GM12892 (cell line): ENCODE measurements at regions not wholly inside any gene's neighbourhood (a gene's known extent, or its start where the extent isn't known, plus 50 kb on each side); places are given as distances from the start of the nearest gene placed in this dataset.
A peak's percentile ranks its signal among the peaks of the same experiment; 100 is the strongest.
"Not testable (repeated sequence)": the region's sequence is repeated elsewhere in the genome, so short reads cannot be mapped to it uniquely, and the experiment has no call there.

Experiments
- DNase-seq: peaks from one replicate; pipeline ENCODE4 v3.0.0; 2011; ENCODE audit not compliant: insufficient read length
- FAIRE-seq: peaks from 2 replicates; lab custom pipeline; 2011; peaks lifted over from hg19 to GRCh38; lab: Jason Lieb, UNC
- POLR2A ChIP-seq: IDR thresholded peaks from 2 replicates; pipeline ENCODE4 v1.6.1; 2011; ENCODE audit warnings: low read depth, low read length, control low read depth
- POLR2AphosphoS5 ChIP-seq: IDR thresholded peaks from 2 replicates; pipeline ENCODE4 v1.6.1; 2011; ENCODE audit warnings: low read depth, low read length, control low read depth
- TAF1 ChIP-seq: IDR thresholded peaks from 2 replicates; pipeline ENCODE4 v1.6.1; 2011; ENCODE audit warnings: low read depth, mild to moderate bottlenecking, control low read depth, low read length, borderline replicate concordance

DNA sequence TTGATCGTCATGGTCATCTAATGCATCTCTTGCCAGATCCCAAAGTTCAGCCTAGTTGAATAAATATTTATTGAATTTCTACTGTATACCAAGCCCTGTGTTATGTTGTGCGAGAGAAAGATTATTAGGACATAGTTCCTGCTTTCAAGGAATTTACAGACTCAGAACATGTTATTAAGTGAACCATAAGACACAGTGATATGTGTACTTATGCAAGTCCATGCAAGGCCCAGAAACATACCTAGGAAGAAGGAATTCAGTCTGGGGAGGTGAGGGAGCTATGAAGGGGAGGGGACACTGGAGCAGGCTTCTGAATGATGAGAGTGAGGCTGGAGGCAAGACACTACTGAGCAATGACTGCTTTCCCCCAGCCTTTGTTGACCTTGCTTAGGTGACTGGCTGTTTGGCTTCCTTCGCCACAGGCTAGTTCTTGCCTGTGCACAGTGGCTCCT is 81.4 kb downstream of the ACAA2 start:
- TF ChIP-seq TAF1 (no peak), POLR2A (no peak)
- FAIRE-seq: no peak
- no peak for DNase-seq

DNA sequence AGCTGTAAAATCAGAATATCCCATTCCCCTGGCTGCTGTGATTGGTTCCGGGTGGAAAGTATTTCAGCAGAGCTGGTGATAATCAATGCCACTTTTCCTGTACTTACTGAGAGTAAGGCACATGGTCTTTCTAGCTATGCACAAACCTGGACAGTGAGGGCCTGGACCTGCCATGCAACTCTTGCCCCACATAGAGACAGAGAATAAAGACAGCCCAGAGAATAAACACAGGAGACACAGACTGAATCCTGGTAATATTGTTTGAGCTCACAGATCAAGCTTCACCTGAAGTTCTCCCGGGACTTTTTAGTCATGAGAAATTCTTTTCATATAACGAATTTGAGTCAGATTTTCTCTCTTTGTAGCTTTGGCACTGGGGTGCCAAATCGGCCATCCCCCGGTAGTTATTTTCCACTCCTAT is 81.9 kb downstream of the ACAA2 start:
- no peak for FAIRE-seq

DNA sequence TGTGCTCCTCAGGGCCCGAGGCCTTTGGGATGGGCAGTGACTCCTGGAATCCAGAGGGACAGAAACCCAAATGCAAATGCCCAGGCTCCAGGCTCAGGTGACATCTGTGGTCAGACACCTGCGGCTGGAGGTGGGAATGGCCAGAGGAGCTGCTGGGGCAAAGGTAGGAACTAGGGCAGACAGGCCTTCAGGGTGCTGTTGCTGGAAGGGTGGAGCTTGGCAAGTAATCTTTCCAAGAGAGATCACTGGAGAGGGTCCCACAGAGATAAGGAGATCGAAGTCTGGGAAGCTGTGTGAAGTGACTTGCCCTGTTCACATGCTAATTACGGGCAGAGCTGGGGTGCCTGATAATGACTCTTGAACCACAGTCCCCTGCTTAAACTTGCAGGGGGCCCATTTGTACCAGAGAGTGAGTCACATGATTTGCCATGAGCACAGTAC is 82.4 kb downstream of the ACAA2 start:
- TF ChIP-seq TAF1 (no peak), POLR2AphosphoS5 (no peak)
- DNase-seq (no peak), FAIRE-seq (no peak)

More for the DNA sequence above, 81.9 kb downstream of the ACAA2 start:
- no peak for DNase-seq
- TF ChIP-seq POLR2A (no peak), TAF1 (no peak), POLR2AphosphoS5 (no peak)

DNA sequence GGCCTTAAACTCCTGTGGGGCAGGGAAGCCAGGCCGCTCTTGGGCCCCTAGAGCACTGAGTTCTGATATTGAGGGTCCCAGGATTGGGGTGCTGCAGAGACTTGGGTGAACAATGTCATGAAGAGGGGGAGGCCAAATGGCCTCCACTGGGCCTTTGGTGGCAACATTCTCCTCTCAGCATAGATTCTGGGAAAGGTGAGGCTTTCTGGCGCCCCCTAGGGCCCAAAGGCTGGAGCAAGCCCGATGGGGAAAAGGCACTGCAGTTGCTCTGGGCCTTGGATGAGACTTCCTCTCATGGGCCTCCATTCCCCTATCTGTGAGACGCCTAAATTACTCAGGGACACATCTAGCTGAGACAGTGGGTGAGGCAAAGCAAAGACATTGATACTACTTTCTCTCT is 84.8 kb downstream of the ACAA2 start:
- TF ChIP-seq POLR2A: no peak
- TF ChIP-seq POLR2AphosphoS5: no peak
- TF ChIP-seq TAF1: no peak
- FAIRE-seq (no peak), DNase-seq (peak; percentile 40)

DNA sequence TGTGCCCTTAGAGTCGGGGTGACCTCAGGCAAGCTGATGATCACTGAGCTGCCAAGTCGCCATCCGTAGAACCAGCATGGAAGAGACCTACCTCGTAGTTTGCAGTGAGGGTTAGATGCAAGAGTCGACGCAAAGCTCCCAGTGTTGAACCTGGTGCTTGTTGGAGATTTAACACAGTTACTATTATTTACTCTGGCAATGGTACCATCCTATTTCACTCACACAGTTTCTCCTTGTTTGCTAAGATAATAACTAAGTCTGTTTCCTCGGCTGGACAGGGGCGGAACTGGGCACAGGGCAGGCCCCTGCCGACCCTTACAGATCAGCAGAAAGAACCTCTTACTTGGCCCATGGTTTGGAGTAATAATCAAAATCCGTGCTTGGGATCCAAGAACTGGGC is 85.5 kb downstream of the ACAA2 start:
- TF ChIP-seq POLR2A: no peak
- TF ChIP-seq TAF1: no peak
- no peak for TF ChIP-seq POLR2AphosphoS5
- DNase-seq (no peak), FAIRE-seq (no peak)

DNA sequence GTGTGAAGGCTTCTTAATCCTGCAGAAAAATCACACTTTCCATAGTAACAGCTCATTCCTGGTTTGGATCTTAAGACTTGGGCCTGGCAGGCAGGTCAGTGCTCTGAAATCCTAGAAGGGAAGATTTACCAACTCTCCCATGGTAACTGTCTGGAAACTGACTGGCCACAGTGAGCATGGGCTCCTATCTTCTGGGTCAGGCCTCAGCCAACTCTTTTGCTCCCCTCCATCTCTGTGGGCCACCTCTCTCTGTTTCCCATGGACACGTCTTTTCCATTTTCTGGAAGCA is 86.7 kb downstream of the ACAA2 start:
- no peak for DNase-seq
- no peak for FAIRE-seq
- TF ChIP-seq POLR2AphosphoS5 (no peak), TAF1 (no peak), POLR2A (no peak)

DNA sequence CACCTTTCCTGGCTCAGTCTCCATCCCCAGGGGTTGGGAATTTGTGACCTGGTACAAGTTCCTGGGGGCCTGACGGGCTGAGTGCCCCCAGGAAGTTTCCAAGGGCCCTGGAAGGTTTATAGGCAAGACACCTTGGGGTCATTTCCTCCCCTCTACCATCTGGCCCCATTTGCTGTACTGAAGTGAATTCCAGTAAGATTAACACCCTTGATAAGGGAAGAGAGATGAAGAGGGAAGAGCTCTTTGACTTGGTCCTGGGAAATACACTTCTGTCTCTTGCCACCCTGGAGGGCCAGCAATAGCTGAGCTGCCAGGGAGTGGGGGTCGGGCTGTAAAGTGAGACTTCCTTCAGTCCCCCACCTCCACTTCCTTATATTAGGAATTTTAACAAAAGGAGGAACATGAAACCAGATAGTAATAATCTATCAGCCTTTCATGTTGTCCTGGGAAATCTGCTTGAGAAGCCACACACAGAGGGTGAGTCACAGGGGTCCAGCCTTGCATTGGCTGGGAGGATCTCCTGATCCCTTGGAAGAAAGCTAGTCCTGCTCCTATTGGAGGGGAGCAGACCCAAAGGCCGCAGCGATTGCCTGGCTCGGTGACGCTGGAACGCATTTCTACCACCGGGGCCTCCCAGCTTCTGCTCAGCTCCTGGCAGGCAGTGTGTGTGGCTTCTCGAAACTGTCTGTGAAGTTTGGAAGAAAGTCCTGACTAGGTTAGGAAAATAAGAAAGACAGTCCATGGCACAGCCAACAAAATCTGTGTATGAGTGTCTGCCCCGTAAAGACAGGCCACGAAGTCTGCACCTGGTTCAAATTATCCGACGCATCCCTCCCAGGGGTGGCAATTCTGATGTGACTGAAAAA is 87.3 kb downstream of the ACAA2 start:
- DNase-seq: no peak
- no peak for FAIRE-seq
- TF ChIP-seq POLR2A (no peak), POLR2AphosphoS5 (no peak)

DNA sequence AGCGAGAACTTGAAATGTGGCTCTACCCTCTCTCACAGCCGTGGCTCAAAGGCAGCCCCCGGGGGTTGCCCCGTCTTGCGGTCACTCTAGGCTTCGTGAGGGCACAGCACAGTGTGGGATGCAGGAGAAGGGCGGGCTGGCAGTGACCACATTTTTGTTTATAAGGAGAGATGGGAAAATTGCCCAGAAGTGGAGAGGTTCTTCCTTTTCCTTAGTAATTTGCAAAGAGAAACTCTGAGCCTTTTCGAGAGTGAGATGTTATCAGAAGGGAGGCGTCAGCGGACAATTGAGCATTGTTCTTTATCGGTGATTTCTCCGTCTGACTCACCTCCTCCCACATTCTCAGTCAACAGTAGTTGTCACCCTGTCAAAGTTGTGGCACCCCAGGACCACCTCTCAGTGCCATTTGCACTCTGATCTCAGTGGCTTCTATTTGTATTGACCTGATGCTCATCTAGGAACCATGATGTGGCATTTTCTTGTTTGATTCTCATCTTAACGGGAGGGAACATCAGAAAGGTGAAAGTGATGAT is 89.6 kb downstream of the ACAA2 start:
- TF ChIP-seq TAF1 (no peak), POLR2A (no peak), POLR2AphosphoS5 (no peak)
- FAIRE-seq: peak; percentile 5

DNA sequence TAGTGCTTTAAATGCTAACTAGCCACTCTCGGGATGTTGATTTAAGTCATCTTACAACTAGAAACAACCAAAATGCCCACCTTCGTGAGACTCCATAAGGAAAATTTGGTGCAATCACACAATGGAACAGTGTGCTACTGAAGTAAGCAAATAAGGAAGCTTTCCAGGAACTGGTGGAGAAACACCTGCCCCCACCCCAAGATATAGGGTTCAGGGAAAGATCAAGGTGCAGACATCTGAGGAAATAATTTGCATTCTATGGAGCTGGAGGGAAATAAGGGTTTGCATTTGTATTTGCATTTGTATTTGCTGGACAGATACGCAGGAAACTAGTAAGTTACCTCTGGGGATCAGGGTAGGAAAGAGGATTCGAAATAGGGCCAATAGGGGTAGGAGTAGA is 90.9 kb downstream of the ACAA2 start:
- DNase-seq (no peak), FAIRE-seq (no peak)
- no peak for TF ChIP-seq TAF1
- TF ChIP-seq POLR2A: no peak
- no peak for TF ChIP-seq POLR2AphosphoS5

More for the DNA sequence above, 89.6 kb downstream of the ACAA2 start:
- DNase-seq: no peak

DNA sequence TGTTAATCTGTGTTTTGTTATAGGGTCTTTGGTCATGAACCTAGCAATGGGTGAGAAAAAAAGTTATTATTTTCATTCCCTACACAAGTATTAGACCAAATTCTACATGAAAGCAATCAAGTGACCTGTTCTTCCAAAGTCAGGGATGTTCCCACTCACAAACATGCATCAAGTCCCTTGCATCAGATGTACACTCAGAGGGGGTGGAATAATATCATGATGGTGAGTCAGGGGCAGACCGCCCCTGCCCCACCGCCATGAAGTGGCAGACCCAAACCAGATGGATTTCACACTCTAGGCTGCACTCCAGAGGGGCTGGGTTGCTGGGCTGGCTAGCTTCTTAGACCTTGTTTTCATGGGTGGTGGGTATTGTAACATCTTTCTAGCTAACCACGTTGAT is 91.4 kb downstream of the ACAA2 start:
- FAIRE-seq: no peak

DNA sequence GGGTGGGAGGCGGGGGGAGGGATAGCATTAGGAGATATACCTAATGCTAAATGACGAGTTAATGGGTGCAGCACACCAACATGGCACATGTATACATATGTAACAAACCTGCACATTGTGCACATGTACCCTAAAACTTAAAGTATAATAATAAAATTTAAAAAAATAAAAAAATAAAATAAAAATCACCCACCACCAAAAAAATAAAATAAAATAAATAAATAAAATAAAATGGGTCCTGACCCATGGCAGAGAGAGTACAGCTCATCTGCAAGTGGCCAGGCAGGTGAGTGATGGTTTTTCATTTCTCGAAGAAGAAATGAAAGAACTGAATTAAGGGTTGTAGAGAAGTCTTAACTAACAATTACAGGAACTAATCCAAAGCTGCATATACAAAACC is 92.4 kb downstream of the ACAA2 start:
- not testable (repeated sequence) for FAIRE-seq, DNase-seq

More for the DNA sequence above, 91.4 kb downstream of the ACAA2 start:
- TF ChIP-seq POLR2A (no peak), TAF1 (no peak), POLR2AphosphoS5 (no peak)
- DNase-seq: no peak

DNA sequence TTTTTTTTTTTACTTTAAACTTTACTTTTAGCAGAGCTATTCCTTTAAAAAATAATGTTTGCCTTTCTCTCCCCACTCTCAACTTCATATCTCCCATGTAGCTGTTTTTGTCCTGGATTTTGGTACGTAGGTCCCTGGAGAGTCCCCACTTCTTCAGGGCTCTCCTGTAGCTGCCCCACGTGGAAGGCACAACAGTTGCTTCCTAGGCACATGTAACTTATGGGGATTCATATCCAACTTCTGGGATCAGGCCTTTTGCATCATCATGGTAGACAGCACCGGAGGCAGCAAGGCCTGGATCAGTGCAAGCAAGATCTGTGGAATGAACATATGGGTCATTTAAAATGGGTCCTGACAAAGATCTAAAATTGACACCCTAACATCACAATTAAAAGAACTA is 95.7 kb downstream of the ACAA2 start:
- FAIRE-seq (no peak), DNase-seq (no peak)
- no peak for TF ChIP-seq TAF1
- no peak for TF ChIP-seq POLR2AphosphoS5
- TF ChIP-seq POLR2A: no peak

DNA sequence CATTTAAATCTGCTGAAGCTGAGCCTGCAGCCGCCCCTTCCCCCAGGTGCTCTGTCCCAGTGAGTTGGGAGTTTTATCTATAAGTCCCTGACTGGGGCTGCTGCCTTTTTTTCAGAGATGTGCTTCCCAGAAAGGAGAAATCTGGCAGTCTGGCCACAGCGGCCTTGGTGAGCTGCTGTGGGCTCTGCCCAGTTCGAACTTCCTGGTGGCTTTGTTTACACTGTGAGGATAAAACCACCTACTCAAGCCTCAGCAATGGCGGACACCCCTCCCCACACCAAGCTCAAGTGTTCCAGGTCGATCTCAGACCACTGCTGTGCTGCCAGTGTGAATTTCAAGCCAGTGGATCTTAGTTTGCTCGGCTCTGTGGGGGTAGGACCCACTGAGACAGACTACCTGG is 97.3 kb downstream of the ACAA2 start:
- TF ChIP-seq TAF1 (no peak), POLR2A (no peak), POLR2AphosphoS5 (no peak)
- DNase-seq: no peak
- no peak for FAIRE-seq
